Activated CD4-positive, alpha-beta memory T cell treated with anti-CD3 and anti-CD28 coated beads, Interleukin-2, amount 10 ng/mL, durations not matched to agents 7 days and 5 days (primary cell): ENCODE measurements at regions not wholly inside any gene's neighbourhood (a gene's known extent, or its start where the extent isn't known, plus 50 kb on each side); places are given as distances from the start of the nearest gene placed in this dataset.

Experiments used
- CTCF ChIA-PET: fragments of 350-600 bp; sonication (Branson Sonifier 250); formaldehyde crosslinking; loops from one replicate; lab custom pipeline; 2021; ENCODE audit warnings: antibody characterized with exemption, inconsistent platforms; lab: Charles Lee
- POLR2A ChIA-PET: fragments of 350-600 bp; sonication (Branson Sonifier 250); formaldehyde crosslinking; loops from one replicate; lab custom pipeline; 2021; ENCODE audit warnings: antibody characterized with exemption; lab: Charles Lee
- DNase-seq: peaks from one replicate; pipeline ENCODE4 v3.0.0-alpha.2; 2020
- H3K27ac Mint-ChIP-seq: one replicate; pipeline ENCODE4 v1.8.0; 2021; ENCODE audit warnings: mild to moderate bottlenecking, mixed read lengths
- H3K27me3 Mint-ChIP-seq: one replicate; pipeline ENCODE4 v1.8.0; 2021; ENCODE audit warnings: mixed read lengths
- H3K36me3 Mint-ChIP-seq: one replicate; pipeline ENCODE4 v1.8.0; 2021; ENCODE audit warnings: low read depth, mixed read lengths
- H3K4me1 Mint-ChIP-seq: one replicate; pipeline ENCODE4 v1.8.0; 2021; ENCODE audit warnings: mixed read lengths
- H3K4me3 Mint-ChIP-seq: one replicate; pipeline ENCODE4 v1.8.0; 2021; ENCODE audit warnings: mild to moderate bottlenecking, mixed read lengths
- H3K9me3 Mint-ChIP-seq: one replicate; pipeline ENCODE4 v1.8.0; 2021; ENCODE audit warnings: mixed read lengths

DNA sequence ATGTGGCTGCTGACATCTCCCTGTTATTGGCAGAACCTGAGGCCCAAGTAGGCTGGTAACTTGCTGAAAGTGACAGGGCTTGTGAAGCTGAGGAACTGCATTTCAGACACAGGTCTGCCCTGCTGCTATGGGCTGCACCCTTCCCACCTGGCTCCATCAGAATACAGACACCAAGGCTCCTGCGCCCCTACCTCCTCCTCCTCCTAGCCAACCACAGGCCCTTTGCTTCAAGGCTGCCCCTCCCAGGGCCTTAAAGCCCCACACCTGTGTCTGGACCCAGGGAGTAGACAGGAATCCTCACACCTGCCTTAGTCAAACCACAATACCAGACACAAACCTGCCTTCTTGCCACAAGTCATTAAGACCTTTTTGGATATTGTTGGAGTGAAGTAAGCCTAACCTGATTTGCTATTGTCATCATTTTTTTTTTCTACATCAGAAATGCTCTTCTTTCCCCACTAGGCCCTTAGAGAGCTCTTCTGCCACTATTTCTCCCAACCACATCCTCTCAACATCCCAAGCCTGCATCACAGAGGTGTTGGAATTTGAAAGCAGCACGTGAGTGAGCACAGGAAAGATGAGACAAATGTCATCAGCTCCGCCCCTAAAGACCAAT, 489.7 kb downstream of the EIPR1 start:
- CTCF ChIA-PET = no interaction called here
- POLR2A ChIA-PET = no interaction called here
- H3K27ac Mint-ChIP-seq = no peak overlapping the region
- H3K36me3 Mint-ChIP-seq = no peaks in the 10 kb centered on the region
- H3K4me3 Mint-ChIP-seq = no peak overlapping the region
- H3K4me1 Mint-ChIP-seq = no peaks in the 10 kb centered on the region
- H3K9me3 Mint-ChIP-seq = no peaks in the 10 kb centered on the region
- H3K27me3 Mint-ChIP-seq = peaks cover 3% of the 10 kb centered on the region
- DNase-seq = no peak

DNA sequence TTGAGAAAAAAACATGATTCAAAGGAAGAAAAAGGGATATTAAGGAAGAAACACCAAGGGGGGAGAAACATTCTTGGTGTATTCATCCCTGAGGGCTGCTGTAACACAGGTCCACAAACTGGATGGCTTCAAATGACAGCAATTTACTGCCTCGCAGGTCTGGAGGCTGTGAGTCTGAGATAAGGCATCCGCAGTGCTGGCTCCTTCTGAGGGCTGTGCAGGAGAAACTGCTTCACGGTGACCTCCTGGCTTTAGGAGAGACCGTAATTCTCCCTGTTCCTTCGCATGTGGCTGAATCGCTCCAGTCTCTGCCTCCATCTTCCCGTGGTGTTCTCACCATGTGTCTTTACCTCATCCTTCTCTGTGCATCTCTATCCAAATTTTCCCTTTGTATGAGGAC, 490.7 kb downstream of the EIPR1 start:
- Mint-ChIP-seq H3K27me3 (peaks cover 3% of the 10 kb centered on the region), H3K36me3 (no peaks in the 10 kb centered on the region), H3K9me3 (no peaks in the 10 kb centered on the region), H3K27ac (no peak overlapping the region), H3K4me1 (no peaks in the 10 kb centered on the region), H3K4me3 (no peak overlapping the region)
- POLR2A ChIA-PET = no interaction called here
- DNase-seq = no peak
- CTCF ChIA-PET = no interaction called here

DNA sequence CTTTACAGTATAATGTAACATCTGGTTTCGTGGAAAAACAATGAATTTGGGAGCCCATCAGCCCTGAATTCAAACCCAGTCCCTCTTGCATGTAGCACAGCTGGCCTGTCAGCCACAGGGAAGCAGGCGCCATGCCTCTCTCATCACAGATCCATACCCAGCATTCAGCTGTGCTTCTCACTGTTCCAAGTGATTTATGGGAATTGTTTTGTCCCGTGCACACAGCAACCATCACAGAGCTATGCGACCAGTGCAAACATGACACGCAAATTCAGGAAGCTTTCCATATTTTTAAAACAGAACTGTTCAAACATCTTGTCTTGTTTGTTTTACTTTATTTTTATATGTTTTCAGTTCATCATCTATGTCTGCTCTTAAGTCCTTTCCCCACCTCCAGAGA, 496.1 kb downstream of the EIPR1 start:
- Mint-ChIP-seq H3K4me1 (no peaks in the 10 kb centered on the region), H3K36me3 (no peaks in the 10 kb centered on the region), H3K27me3 (no peaks in the 10 kb centered on the region), H3K9me3 (no peaks in the 10 kb centered on the region), H3K4me3 (no peak overlapping the region), H3K27ac (no peak overlapping the region)
- POLR2A ChIA-PET = no interaction called here
- DNase-seq = no peak
- CTCF ChIA-PET = no interaction called here

DNA sequence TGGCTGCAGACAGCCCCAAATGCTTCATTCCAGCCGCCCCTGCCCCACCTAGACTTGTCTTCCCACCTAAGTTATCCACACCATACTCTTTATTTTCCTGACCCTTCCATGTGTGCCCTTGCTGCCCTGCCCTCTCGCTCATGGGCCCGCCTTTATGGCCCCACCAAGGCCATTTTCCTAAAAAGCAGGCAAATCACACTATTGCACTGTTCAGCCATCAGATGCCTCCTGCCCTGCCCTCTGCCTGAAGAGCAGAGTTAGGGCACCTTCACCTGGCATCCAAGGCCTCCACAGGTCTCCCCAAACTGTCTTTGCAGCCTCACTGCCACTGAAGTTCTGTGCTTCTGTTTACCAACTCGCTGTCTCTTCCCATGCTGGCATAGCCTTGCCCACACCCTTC, 496.7 kb downstream of the EIPR1 start:
- DNase-seq = no peak
- ChIA-PET POLR2A (no interaction called here), CTCF (no interaction called here)
- H3K9me3 Mint-ChIP-seq = no peaks in the 10 kb centered on the region
- H3K4me1 Mint-ChIP-seq = no peaks in the 10 kb centered on the region
- no peak overlapping the region for H3K4me3 Mint-ChIP-seq
- H3K27ac Mint-ChIP-seq = no peak overlapping the region
- H3K27me3 Mint-ChIP-seq = no peaks in the 10 kb centered on the region
- no peaks in the 10 kb centered on the region for H3K36me3 Mint-ChIP-seq

DNA sequence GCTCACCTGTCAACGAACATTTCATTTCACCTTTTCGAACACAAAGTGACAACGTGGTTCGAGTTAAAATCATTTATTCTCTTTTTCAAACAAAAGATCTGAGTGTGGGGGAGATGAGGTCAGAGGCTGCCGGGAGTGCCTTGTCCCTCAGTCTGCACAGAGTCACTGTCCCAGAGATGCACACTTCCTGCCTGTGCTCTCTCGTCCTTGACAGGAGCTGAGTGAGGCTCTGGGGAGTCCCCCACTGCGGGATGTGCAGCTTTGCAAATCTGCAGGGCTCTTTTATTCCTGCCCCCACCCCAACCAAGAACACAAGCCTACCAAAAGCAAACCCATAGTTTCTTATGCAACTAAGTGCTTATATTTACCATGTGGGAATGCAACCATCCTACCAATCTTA, 497.8 kb downstream of the EIPR1 start:
- Mint-ChIP-seq H3K27ac (no peak overlapping the region), H3K9me3 (no peaks in the 10 kb centered on the region), H3K4me3 (no peak overlapping the region), H3K36me3 (no peaks in the 10 kb centered on the region), H3K4me1 (no peaks in the 10 kb centered on the region), H3K27me3 (no peaks in the 10 kb centered on the region)
- CTCF ChIA-PET = no interaction called here
- no peak for DNase-seq
- POLR2A ChIA-PET = no interaction called here

DNA sequence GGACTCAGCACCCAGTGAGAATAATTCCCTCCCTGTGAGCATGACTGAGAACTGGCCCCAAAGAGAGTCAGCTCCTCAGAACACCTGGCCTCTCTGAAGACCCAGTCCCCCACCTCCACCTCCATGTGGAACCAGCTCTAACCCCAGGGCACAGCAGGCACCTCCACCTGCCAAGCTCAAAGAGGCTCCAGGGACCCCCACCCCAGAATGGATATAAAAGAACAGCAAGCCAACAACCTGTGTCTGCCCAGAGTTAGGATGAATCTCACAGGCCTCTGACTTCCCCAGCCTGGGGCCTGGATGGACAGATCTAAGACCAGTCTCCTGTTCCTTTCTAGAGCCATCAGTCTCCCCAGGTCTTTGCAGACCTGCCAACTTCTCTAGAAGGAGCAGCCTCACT, 498.5 kb downstream of the EIPR1 start:
- H3K4me3 Mint-ChIP-seq = no peak overlapping the region
- H3K4me1 Mint-ChIP-seq = no peaks in the 10 kb centered on the region
- H3K9me3 Mint-ChIP-seq = no peaks in the 10 kb centered on the region
- POLR2A ChIA-PET = no interaction called here
- H3K27ac Mint-ChIP-seq = no peak overlapping the region
- H3K27me3 Mint-ChIP-seq = no peaks in the 10 kb centered on the region
- CTCF ChIA-PET = no interaction called here
- H3K36me3 Mint-ChIP-seq = no peaks in the 10 kb centered on the region
- DNase-seq = no peak

DNA sequence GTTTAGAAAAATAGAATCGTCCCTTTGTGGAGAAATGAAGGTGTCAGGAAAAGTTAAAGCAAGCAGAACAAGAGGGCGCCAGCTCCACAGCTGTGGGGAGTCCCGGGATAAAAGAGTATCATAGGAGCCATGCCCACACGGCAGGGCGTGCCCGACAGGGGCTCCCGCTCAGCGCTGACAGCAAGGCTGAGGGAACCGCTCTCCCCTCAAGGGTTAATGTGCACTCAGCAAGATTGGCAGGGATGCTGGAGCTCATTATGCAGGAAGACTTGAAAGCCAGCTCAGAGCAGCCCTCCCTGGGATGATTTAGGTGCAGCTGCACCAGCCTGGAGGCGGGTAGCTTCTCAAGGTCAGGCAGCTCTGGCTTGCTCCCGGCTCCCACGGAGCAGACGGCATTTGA, 500.2 kb downstream of the EIPR1 start:
- Mint-ChIP-seq H3K27ac (no peak overlapping the region), H3K27me3 (no peaks in the 10 kb centered on the region), H3K4me3 (no peak overlapping the region), H3K9me3 (no peaks in the 10 kb centered on the region), H3K36me3 (no peaks in the 10 kb centered on the region), H3K4me1 (no peaks in the 10 kb centered on the region)
- no peak for DNase-seq
- ChIA-PET CTCF (no interaction called here), POLR2A (no interaction called here)

DNA sequence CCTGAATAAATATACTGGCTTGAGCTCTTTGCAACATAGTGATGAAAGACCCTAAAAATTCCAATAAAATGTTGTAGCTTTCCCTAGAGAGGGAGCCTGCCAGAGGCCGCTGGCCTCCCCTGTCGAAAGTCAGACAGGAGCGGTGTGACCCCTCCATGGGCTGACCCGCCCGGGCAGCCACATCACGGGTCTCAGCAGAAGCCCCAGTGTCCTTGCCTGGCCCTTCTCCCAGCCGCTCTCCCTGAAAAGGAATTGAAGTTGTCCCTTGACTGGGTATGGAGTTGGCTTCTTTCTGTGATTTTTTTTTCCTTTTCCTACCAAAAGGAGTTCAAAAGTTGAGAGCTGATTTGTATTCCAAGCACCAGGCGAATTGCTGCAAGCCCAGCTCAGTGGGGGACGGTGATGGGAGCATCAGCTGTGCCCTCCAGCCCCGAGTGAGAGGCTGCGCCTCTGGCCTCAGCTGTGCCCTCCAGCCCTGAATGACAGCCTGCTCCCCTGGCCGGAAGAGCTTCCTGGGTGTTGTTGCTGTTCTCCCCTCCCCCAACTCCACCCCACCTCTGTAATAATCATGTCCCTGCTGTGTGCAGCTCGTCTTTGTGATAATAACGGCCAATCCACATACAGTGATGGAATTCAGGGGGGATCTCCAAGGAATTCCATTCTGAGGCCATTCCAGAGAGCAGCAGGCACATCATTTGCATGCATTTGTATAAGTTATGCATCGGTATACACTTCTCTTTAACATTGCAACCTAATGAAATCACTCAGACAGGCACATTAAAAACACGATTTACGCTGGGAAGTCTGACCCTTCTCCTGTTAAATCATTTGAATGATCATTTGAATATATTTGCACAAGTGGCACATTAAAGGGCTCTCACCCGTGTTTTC, 501.0 kb downstream of the EIPR1 start:
- ChIA-PET CTCF (no interaction called here), POLR2A (no interaction called here)
- H3K4me3 Mint-ChIP-seq = no peak overlapping the region
- DNase-seq = no peak
- no peaks in the 10 kb centered on the region for H3K9me3 Mint-ChIP-seq
- no peaks in the 10 kb centered on the region for H3K4me1 Mint-ChIP-seq
- H3K27ac Mint-ChIP-seq = no peak overlapping the region
- H3K27me3 Mint-ChIP-seq = no peaks in the 10 kb centered on the region
- H3K36me3 Mint-ChIP-seq = no peaks in the 10 kb centered on the region

DNA sequence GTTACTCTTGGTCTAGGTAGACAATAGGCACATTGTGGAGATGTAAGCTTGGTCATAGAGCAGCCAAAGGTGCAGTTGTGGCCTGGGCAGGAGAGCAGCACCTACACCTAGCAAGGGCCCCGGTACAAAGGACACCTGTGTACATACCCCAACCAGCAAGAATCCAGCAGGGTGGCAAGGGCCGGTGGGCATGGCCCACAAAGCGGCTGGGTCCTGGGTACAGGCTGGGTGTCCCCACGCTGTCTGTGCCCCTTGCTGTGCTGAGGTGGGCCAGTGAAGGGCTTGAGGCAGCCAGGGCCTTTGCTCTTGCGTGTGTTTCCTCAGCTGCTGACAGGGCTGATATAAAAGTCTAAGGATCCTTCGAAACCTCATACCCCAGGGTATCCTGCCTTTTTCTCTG, 501.8 kb downstream of the EIPR1 start:
- Mint-ChIP-seq H3K4me3 (no peak overlapping the region), H3K27me3 (no peaks in the 10 kb centered on the region), H3K36me3 (no peaks in the 10 kb centered on the region), H3K4me1 (no peaks in the 10 kb centered on the region), H3K27ac (no peak overlapping the region), H3K9me3 (no peaks in the 10 kb centered on the region)
- ChIA-PET CTCF (no interaction called here), POLR2A (no interaction called here)
- no peak for DNase-seq

DNA sequence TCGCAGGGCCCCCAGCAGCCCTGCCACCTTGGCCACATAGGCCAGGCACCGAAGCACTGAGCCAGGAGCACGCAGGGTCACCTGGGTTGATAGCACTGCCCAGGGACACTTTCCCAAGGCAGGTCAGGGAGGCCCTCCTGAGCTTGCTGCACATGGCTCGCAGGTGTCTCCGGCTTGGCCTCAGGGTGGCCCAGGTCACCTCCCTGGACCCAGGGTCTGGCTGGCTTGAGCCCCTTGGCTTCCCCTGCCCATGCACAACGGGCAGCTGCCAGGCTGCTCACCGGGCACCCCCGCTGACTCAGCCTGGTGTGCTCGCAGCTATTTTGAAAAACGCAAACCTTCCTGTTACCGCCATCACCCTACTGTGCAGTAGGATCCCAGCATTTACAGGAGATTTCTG, 502.3 kb downstream of the EIPR1 start:
- H3K4me3 Mint-ChIP-seq = no peak overlapping the region
- POLR2A ChIA-PET = no interaction called here
- no peak overlapping the region for H3K27ac Mint-ChIP-seq
- no peaks in the 10 kb centered on the region for H3K9me3 Mint-ChIP-seq
- H3K4me1 Mint-ChIP-seq = no peaks in the 10 kb centered on the region
- no peaks in the 10 kb centered on the region for H3K36me3 Mint-ChIP-seq
- CTCF ChIA-PET = no interaction called here
- no peak for DNase-seq
- no peaks in the 10 kb centered on the region for H3K27me3 Mint-ChIP-seq

DNA sequence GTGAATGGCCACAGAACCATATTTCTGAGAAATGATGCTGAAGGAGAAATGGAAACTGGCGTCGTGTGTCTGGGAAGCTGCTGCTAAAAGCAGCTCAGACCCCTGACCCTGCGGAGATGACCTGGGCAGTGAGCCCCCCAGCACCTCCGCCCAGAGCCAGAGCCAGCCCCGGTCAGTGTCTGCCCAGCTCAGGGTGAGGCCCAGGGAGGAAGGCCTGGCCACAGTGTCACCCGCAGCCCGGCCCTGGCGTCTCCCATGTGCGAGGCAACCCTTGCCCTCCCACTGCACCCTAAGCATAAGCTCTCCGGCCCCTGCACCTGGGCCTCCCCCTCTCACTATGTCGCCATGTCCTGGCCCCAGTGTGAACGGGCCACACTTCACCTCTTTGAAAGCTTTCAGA, 502.8 kb downstream of the EIPR1 start:
- DNase-seq = no peak
- POLR2A ChIA-PET = no interaction called here
- H3K4me3 Mint-ChIP-seq = no peak overlapping the region
- no peaks in the 10 kb centered on the region for H3K36me3 Mint-ChIP-seq
- CTCF ChIA-PET = no interaction called here
- H3K4me1 Mint-ChIP-seq = no peaks in the 10 kb centered on the region
- no peaks in the 10 kb centered on the region for H3K9me3 Mint-ChIP-seq
- no peak overlapping the region for H3K27ac Mint-ChIP-seq
- no peaks in the 10 kb centered on the region for H3K27me3 Mint-ChIP-seq

DNA sequence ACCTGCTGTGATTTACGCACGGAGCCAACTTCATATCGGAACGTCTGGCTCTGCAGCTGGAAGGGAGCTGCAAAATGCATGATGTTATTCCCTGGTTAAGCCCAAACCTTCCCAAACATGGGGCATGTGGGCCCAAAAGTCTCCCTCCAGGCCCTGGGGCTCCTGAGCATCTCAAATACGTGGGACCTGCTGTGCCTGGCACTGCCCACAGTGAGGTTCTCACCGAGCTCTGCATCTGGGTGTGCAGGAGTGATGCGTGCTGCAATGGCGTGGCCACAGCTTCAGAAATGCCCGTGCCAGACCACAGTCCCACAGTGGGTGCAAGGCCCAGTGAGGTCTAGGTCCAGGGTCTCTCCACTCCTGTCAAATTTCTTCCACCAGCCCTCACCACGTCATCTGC, 503.3 kb downstream of the EIPR1 start:
- no peak for DNase-seq
- Mint-ChIP-seq H3K27ac (no peak overlapping the region), H3K9me3 (no peaks in the 10 kb centered on the region)

DNA sequence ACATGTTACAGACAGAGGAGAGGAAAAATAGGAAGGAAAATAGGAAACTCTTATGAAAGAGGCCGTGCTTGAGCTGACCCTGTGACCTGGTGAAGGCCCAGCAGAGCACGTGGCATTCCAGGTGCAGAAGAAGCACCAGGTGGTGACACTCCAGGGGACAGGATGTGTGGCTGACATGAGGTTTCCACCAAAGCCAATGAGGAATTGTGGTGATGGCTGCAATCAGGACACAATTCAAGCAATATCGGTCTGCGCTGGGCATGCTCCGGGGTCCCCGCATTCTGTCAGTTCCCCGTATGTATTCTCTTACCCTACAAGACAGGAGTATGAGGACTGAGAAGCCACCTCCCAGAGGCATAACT, 504.2 kb downstream of the EIPR1 start:
- H3K27ac Mint-ChIP-seq = no peak overlapping the region
- H3K4me1 Mint-ChIP-seq = no peaks in the 10 kb centered on the region
- no peaks in the 10 kb centered on the region for H3K36me3 Mint-ChIP-seq
- ChIA-PET CTCF (no interaction called here), POLR2A (no interaction called here)
- no peak for DNase-seq
- no peaks in the 10 kb centered on the region for H3K9me3 Mint-ChIP-seq
- no peaks in the 10 kb centered on the region for H3K27me3 Mint-ChIP-seq
- no peak overlapping the region for H3K4me3 Mint-ChIP-seq

More for the DNA sequence above, 503.3 kb downstream of the EIPR1 start:
- CTCF ChIA-PET = no interaction called here
- Mint-ChIP-seq H3K4me1 (no peaks in the 10 kb centered on the region), H3K27me3 (no peaks in the 10 kb centered on the region), H3K4me3 (no peak overlapping the region), H3K36me3 (no peaks in the 10 kb centered on the region)
- POLR2A ChIA-PET = no interaction called here
